ENCODE measurements at regions not wholly inside any gene's neighbourhood (a gene's known extent, or its start where the extent isn't known, plus 50 kb on each side); places are given as distances from the start of the nearest gene placed in this dataset.

- peak overlapping the region; percentile 72 for H2BK120ac ChIP-seq (ENCODE audit: low read depth, low read length)
- H2AFZ ChIP-seq (ENCODE audit: low read length), result no peak overlapping the region
- peak overlapping the region; percentile 75 for H2BK15ac ChIP-seq (ENCODE audit: low read length)
- peaks cover 6 to 49% (median 15%) of the 10 kb centered on the region in 3 experiments for H3K27me3 ChIP-seq (ENCODE audit: control insufficient read depth in 3 of 3, insufficient read depth in 3 of 3, low read depth in 1 of 3, low read length in 3 of 3)
- no peaks in the 10 kb centered on the region for H3K79me1 ChIP-seq (ENCODE audit: low read depth, low read length)
- peaks cover 0 to 3% of the 10 kb centered on the region in 2 donors for H3K9me3 ChIP-seq (replicated peaks in 1 of 2; ENCODE audit: control insufficient read depth in 2 of 2, insufficient read depth in 1 of 2, low read depth in 1 of 2, low read length in 2 of 2)
- H2AK5ac ChIP-seq (ENCODE audit: low read depth, low read length), result peak overlapping the region; percentile 96
- DNase-seq (ENCODE audit: low spot score), result no peak
- H4K91ac ChIP-seq (ENCODE audit: low read depth, low read length, poor library complexity), result no peak overlapping the region
- H3K4me3 ChIP-seq (ENCODE audit: low read length in 2 of 2), result no peak overlapping the region
- no peak overlapping the region for H4K8ac ChIP-seq (ENCODE audit: low read depth, low read length)
- no peak overlapping the region for H3K9ac ChIP-seq (ENCODE audit: low read depth, low read length, poor library complexity)
- peak overlapping the region; percentile 57 for H3K18ac ChIP-seq (ENCODE audit: low read length)
- no peak overlapping the region for H3K4me2 ChIP-seq (ENCODE audit: insufficient read depth, low read length, poor library complexity, severe bottlenecking)
- no peaks in the 10 kb centered on the region for H3K36me3 ChIP-seq (replicated peaks in 1 of 2; ENCODE audit: control insufficient read depth in 2 of 2, insufficient read depth in 2 of 2, low read length in 2 of 2)
- H3K4ac ChIP-seq (ENCODE audit: low read length), result no peak overlapping the region
- peak overlapping the region; percentile 75 for H2BK5ac ChIP-seq (ENCODE audit: low read length)
- H3K23ac ChIP-seq (ENCODE audit: low read depth, low read length, poor library complexity), result peak overlapping the region; percentile 65
- no peak overlapping the region for H3K14ac ChIP-seq (ENCODE audit: low read length)
- WGBS, 2 donors (ENCODE audit: extremely low coverage in 2 of 2, insufficient read length in 2 of 2, insufficient replicate concordance in 1 of 2), result no CpG with 5 or more reads among the region's 12 CpGs
- H3K27ac ChIP-seq (replicated peaks; ENCODE audit: low read length), result no peak overlapping the region
- no peak overlapping the region for H2BK12ac ChIP-seq (ENCODE audit: low read length)
- peaks cover 6 to 7% of the 10 kb centered on the region in 2 donors for H3K4me1 ChIP-seq (ENCODE audit: control insufficient read depth in 2 of 2, insufficient read depth in 1 of 2, low read depth in 1 of 2, low read length in 2 of 2)
Measured at GRCh38 chr20:62546606-62547005, 70.8 kb upstream of the GATA5 start.

- peak overlapping the region; percentile 75 for H2BK15ac ChIP-seq (ENCODE audit: low read length)
- H3K14ac ChIP-seq (ENCODE audit: low read length), result peak overlapping the region; percentile 31
- peak overlapping the region; percentile 71 for H3K18ac ChIP-seq (ENCODE audit: low read length)
- no peak overlapping the region for H3K4me3 ChIP-seq (ENCODE audit: low read length in 2 of 2)
- no CpG with 5 or more reads among the region's 14 CpGs for WGBS, 2 donors (ENCODE audit: extremely low coverage in 2 of 2, insufficient read length in 2 of 2, insufficient replicate concordance in 1 of 2)
- peaks cover 0 to 3% of the 10 kb centered on the region in 2 donors for H3K9me3 ChIP-seq (replicated peaks in 1 of 2; ENCODE audit: control insufficient read depth in 2 of 2, insufficient read depth in 1 of 2, low read depth in 1 of 2, low read length in 2 of 2)
- H4K8ac ChIP-seq (ENCODE audit: low read depth, low read length), result peak overlapping the region; percentile 82
- peak overlapping the region; percentile 37 for H3K4ac ChIP-seq (ENCODE audit: low read length)
- peak overlapping the region; percentile 96 for H2AK5ac ChIP-seq (ENCODE audit: low read depth, low read length)
- DNase-seq (ENCODE audit: low spot score), result no peak
- no peak overlapping the region for H4K91ac ChIP-seq (ENCODE audit: low read depth, low read length, poor library complexity)
- no peak overlapping the region for H2BK120ac ChIP-seq (ENCODE audit: low read depth, low read length)
- H3K36me3 ChIP-seq (replicated peaks in 1 of 2; ENCODE audit: control insufficient read depth in 2 of 2, insufficient read depth in 2 of 2, low read length in 2 of 2), result no peaks in the 10 kb centered on the region
- H2BK5ac ChIP-seq (ENCODE audit: low read length), result peak overlapping the region; percentile 75
- H3K9ac ChIP-seq (ENCODE audit: low read depth, low read length, poor library complexity), result no peak overlapping the region
- no peak overlapping the region for H2AFZ ChIP-seq (ENCODE audit: low read length)
- H2BK12ac ChIP-seq (ENCODE audit: low read length), result peak overlapping the region; percentile 97
- H3K4me2 ChIP-seq (ENCODE audit: insufficient read depth, low read length, poor library complexity, severe bottlenecking), result no peak overlapping the region
- peak overlapping the region; percentile 73 for H3K23ac ChIP-seq (ENCODE audit: low read depth, low read length, poor library complexity)
- H3K27me3 ChIP-seq (ENCODE audit: control insufficient read depth in 3 of 3, insufficient read depth in 3 of 3, low read depth in 1 of 3, low read length in 3 of 3), result peaks cover 8 to 57% (median 22%) of the 10 kb centered on the region in 3 experiments
- no peak overlapping the region for H3K27ac ChIP-seq (replicated peaks; ENCODE audit: low read length)
- peaks cover 7 to 9% of the 10 kb centered on the region in 2 donors for H3K4me1 ChIP-seq (ENCODE audit: control insufficient read depth in 2 of 2, insufficient read depth in 1 of 2, low read depth in 1 of 2, low read length in 2 of 2)
- peaks cover 2% of the 10 kb centered on the region for H3K79me1 ChIP-seq (ENCODE audit: low read depth, low read length)
Measured at GRCh38 chr20:62547364-62547763, 71.6 kb upstream of the GATA5 start.

- Histone ChIP-seq H3K4me1 (ENCODE audit: control insufficient read depth in 2 of 2, insufficient read depth in 1 of 2, low read depth in 1 of 2, low read length in 2 of 2) (peaks cover 7 to 9% of the 10 kb centered on the region in 2 donors), H3K23ac (ENCODE audit: low read depth, low read length, poor library complexity) (no peak overlapping the region), H3K9ac (ENCODE audit: low read depth, low read length, poor library complexity) (no peak overlapping the region), H3K27ac (replicated peaks; ENCODE audit: low read length) (no peak overlapping the region), H2AK5ac (ENCODE audit: low read depth, low read length) (peak overlapping the region; percentile 88), H3K14ac (ENCODE audit: low read length) (peak overlapping the region; percentile 56), H3K4me3 (ENCODE audit: low read length in 2 of 2) (no peak overlapping the region), H3K79me1 (ENCODE audit: low read depth, low read length) (peaks cover 2% of the 10 kb centered on the region), H4K8ac (ENCODE audit: low read depth, low read length) (no peak overlapping the region), H3K18ac (ENCODE audit: low read length) (peak overlapping the region; percentile 71), H2BK120ac (ENCODE audit: low read depth, low read length) (no peak overlapping the region), H2BK12ac (ENCODE audit: low read length) (peak overlapping the region; percentile 42), H4K91ac (ENCODE audit: low read depth, low read length, poor library complexity) (no peak overlapping the region), H3K9me3 (replicated peaks in 1 of 2; ENCODE audit: control insufficient read depth in 2 of 2, insufficient read depth in 1 of 2, low read depth in 1 of 2, low read length in 2 of 2) (peaks cover 0 to 3% of the 10 kb centered on the region in 2 donors), H3K27me3 (ENCODE audit: control insufficient read depth in 3 of 3, insufficient read depth in 3 of 3, low read depth in 1 of 3, low read length in 3 of 3) (peaks cover 8 to 68% (median 25%) of the 10 kb centered on the region in 3 experiments), H2BK5ac (ENCODE audit: low read length) (peak overlapping the region; percentile 29), H3K36me3 (replicated peaks in 1 of 2; ENCODE audit: control insufficient read depth in 2 of 2, insufficient read depth in 2 of 2, low read length in 2 of 2) (no peaks in the 10 kb centered on the region), H2BK15ac (ENCODE audit: low read length) (peak overlapping the region; percentile 67), H3K4ac (ENCODE audit: low read length) (peak overlapping the region; percentile 11), H3K4me2 (ENCODE audit: insufficient read depth, low read length, poor library complexity, severe bottlenecking) (no peak overlapping the region), H2AFZ (ENCODE audit: low read length) (no peak overlapping the region)
- no CpG with 5 or more reads among the region's 10 CpGs for WGBS, 2 donors (ENCODE audit: extremely low coverage in 2 of 2, insufficient read length in 2 of 2, insufficient replicate concordance in 1 of 2)
- no peak for DNase-seq (ENCODE audit: low spot score)
Measured at GRCh38 chr20:62548471-62548870, 72.7 kb upstream of the GATA5 start.

- no peak overlapping the region for H2BK15ac ChIP-seq (ENCODE audit: low read length)
- no CpG with 5 or more reads among the region's 13 CpGs for WGBS, 2 donors (ENCODE audit: extremely low coverage in 2 of 2, insufficient read length in 2 of 2, insufficient replicate concordance in 1 of 2)
- H3K4me2 ChIP-seq (ENCODE audit: insufficient read depth, low read length, poor library complexity, severe bottlenecking), result no peak overlapping the region
- H3K9ac ChIP-seq (ENCODE audit: low read depth, low read length, poor library complexity), result no peak overlapping the region
- H3K4me3 ChIP-seq (ENCODE audit: low read length in 2 of 2), result no peak overlapping the region
- H3K18ac ChIP-seq (ENCODE audit: low read length), result no peak overlapping the region
- H4K8ac ChIP-seq (ENCODE audit: low read depth, low read length), result no peak overlapping the region
- no peak overlapping the region for H2AFZ ChIP-seq (ENCODE audit: low read length)
- H3K36me3 ChIP-seq (replicated peaks in 1 of 2; ENCODE audit: control insufficient read depth in 2 of 2, insufficient read depth in 2 of 2, low read length in 2 of 2), result no peaks in the 10 kb centered on the region
- peaks cover 7 to 9% of the 10 kb centered on the region in 2 donors for H3K4me1 ChIP-seq (ENCODE audit: control insufficient read depth in 2 of 2, insufficient read depth in 1 of 2, low read depth in 1 of 2, low read length in 2 of 2)
- no peak overlapping the region for H4K91ac ChIP-seq (ENCODE audit: low read depth, low read length, poor library complexity)
- peaks cover 0 to 3% of the 10 kb centered on the region in 2 donors for H3K9me3 ChIP-seq (replicated peaks in 1 of 2; ENCODE audit: control insufficient read depth in 2 of 2, insufficient read depth in 1 of 2, low read depth in 1 of 2, low read length in 2 of 2)
- peak overlapping the region; percentile 29 for H2BK5ac ChIP-seq (ENCODE audit: low read length)
- no peak overlapping the region for H2BK120ac ChIP-seq (ENCODE audit: low read depth, low read length)
- H3K14ac ChIP-seq (ENCODE audit: low read length), result peak overlapping the region; percentile 87
- no peak for DNase-seq (ENCODE audit: low spot score)
- H3K79me1 ChIP-seq (ENCODE audit: low read depth, low read length), result peaks cover 2% of the 10 kb centered on the region
- peak overlapping the region; percentile 10 for H3K23ac ChIP-seq (ENCODE audit: low read depth, low read length, poor library complexity)
- peaks cover 8 to 73% (median 25%) of the 10 kb centered on the region in 3 experiments for H3K27me3 ChIP-seq (ENCODE audit: control insufficient read depth in 3 of 3, insufficient read depth in 3 of 3, low read depth in 1 of 3, low read length in 3 of 3)
- no peak overlapping the region for H3K4ac ChIP-seq (ENCODE audit: low read length)
- no peak overlapping the region for H3K27ac ChIP-seq (replicated peaks; ENCODE audit: low read length)
- no peak overlapping the region for H2BK12ac ChIP-seq (ENCODE audit: low read length)
- H2AK5ac ChIP-seq (ENCODE audit: low read depth, low read length), result peak overlapping the region; percentile 87
Measured at GRCh38 chr20:62549029-62549428, 73.2 kb upstream of the GATA5 start.

Measured in neuronal stem cell (in vitro differentiated cells).